ENCODE measurements at regions not wholly inside any gene's neighbourhood (a gene's known extent, or its start where the extent isn't known, plus 50 kb on each side); places are given as distances from the start of the nearest gene placed in this dataset.

GRCh38 chr4:20592013-20592412 lies 108.2 kb upstream of the PACRGL start:
- H3K27me3 ChIP-seq = no peaks in the 10 kb centered on the region
- no peak for TF ChIP-seq CTCF (IDR thresholded peaks at IDR 0.05)
- no peak for TF ChIP-seq EP300 (IDR thresholded peaks at IDR 0.05)
- TF ChIP-seq POLR2AphosphoS5 (IDR thresholded peaks at IDR 0.05) = no peak
- no peak for DNase-seq (ENCODE audit: extremely low spot score)
- H3K4me3 ChIP-seq = no peak overlapping the region
- no peaks in the 10 kb centered on the region for H3K4me1 ChIP-seq
- H3K27ac ChIP-seq (replicated peaks in 1 of 4) = no peak overlapping the region
- intact Hi-C loops (cut with DNase I) = no loop called here
- H3K36me3 ChIP-seq = peaks cover 0 to 46% (median 5%) of the 10 kb centered on the region in 4 donors
- H3K9me3 ChIP-seq = no peaks in the 10 kb centered on the region
- WGBS = 38% methylated on average over 3 of the region's 3 CpGs

DNA sequence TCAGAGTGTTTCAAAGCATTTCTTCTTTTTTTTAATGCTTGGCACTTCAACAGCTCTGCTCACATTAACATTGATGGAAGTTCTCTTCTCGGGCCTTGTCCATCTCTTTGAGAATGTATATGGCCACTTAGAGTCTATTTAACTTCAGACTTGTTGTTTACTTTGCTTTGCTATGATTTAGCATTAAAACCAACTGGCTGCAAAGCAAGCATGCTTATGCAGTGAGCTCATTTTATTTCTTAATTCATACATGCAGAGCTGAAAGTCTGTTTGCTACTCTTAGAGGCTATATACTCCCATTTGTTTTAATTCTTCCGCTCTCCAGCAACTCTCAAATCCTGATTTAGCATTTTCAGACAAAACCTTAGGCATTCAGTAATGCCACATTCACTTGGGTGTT lies 107.6 kb upstream of the PACRGL start:
- no peak for DNase-seq (ENCODE audit: extremely low spot score)
- Histone ChIP-seq H3K4me1 (no peaks in the 10 kb centered on the region), H3K27me3 (no peaks in the 10 kb centered on the region), H3K36me3 (peaks cover 0 to 53% (median 7%) of the 10 kb centered on the region in 4 donors), H3K9me3 (no peaks in the 10 kb centered on the region), H3K4me3 (no peak overlapping the region), H3K27ac (replicated peaks in 1 of 4) (no peak overlapping the region)
- intact Hi-C loops (cut with DNase I) = no loop called here
- no peak for TF ChIP-seq POLR2A (IDR thresholded peaks at IDR 0.05; ENCODE audit: low read depth)
- WGBS = 70% methylated on average over 2 of the region's 2 CpGs

- Histone ChIP-seq H3K9me3 (no peaks in the 10 kb centered on the region), H3K27ac (replicated peaks in 1 of 4) (no peak overlapping the region), H3K4me3 (no peak overlapping the region), H3K4me1 (no peaks in the 10 kb centered on the region), H3K27me3 (no peaks in the 10 kb centered on the region), H3K36me3 (peaks cover 0 to 54% (median 10%) of the 10 kb centered on the region in 4 donors)
- no peak for DNase-seq (ENCODE audit: extremely low spot score)
- intact Hi-C loops (cut with DNase I) = no loop called here
- TF ChIP-seq CTCF (IDR thresholded peaks at IDR 0.05) (no peak), EP300 (IDR thresholded peaks at IDR 0.05) (no peak), POLR2A (IDR thresholded peaks at IDR 0.05; ENCODE audit: low read depth) (no peak), POLR2AphosphoS5 (IDR thresholded peaks at IDR 0.05) (no peak)
- WGBS = 89% methylated on average over 4 of the region's 4 CpGs
These were observed 101.6 kb upstream of the PACRGL start for GRCh38 chr4:20598626-20599025.

DNA sequence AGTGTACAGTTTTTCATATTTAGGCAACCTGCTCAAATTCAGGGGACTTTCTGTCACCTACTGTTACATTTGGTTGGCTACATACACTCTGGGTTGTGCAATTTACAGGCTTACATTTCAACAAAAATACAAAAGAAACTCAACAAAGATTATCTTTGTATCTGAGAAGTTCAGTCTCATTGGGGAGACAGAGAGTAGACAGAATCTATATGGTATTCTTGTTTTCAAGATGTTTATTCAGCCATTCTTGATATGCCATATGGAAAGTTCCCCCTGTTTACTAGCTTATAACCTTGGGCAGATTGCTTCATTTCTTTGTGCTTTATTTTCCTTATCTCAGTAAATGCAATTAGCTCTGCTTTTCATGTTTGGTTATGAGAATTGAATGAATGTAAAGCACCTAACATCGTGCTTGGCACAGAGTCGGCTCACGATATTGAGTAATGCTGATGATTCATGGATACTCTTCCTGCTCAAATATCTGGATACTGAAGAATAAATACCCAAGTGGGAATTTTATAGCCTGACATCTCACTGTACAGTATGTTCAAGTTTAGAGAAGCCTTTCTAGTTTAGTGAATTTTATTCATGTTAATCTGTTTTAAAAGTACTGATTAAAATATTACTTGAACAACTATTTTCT lies 96.5 kb upstream of the PACRGL start:
- Histone ChIP-seq H3K4me3 (no peak overlapping the region), H3K36me3 (peaks cover 0 to 18% (median under 1%) of the 10 kb centered on the region in 4 donors), H3K4me1 (peaks cover 0 to 6% (median 0%) of the 10 kb centered on the region in 4 donors), H3K9me3 (no peaks in the 10 kb centered on the region), H3K27me3 (no peaks in the 10 kb centered on the region), H3K27ac (replicated peaks in 1 of 4) (no peak overlapping the region)
- intact Hi-C loops (cut with DNase I) = no loop called here
- 72% methylated on average over 3 of the region's 3 CpGs for WGBS
- TF ChIP-seq POLR2AphosphoS5 (IDR thresholded peaks at IDR 0.05) = no peak
- no peak for TF ChIP-seq EP300 (IDR thresholded peaks at IDR 0.05)
- TF ChIP-seq POLR2A (IDR thresholded peaks at IDR 0.05; ENCODE audit: low read depth) = no peak
- TF ChIP-seq CTCF (IDR thresholded peaks at IDR 0.05) = no peak
- DNase-seq (ENCODE audit: extremely low spot score) = no peak

DNA sequence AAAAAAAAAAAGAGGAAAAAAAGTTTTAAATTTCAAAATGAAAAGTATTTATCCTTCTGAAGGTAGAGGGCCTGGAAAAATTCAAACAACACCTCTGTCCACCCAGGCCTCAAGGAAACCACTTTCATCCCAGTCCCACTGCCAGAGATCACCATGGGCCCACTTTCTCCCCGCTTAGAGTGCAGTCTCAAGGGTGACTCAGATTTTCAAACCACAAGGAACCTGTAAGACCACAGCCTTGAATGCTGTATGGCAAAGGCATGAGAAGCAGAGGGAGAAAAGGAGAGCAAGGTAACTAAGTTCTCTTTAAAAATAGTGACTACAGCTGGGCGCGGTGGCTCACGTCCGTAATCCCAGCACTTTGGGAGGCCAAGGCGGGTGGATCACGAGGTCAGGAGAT lies 87.9 kb upstream of the PACRGL start:
- TF ChIP-seq CTCF (IDR thresholded peaks at IDR 0.05) (no peak), EP300 (IDR thresholded peaks at IDR 0.05) (no peak), POLR2A (IDR thresholded peaks at IDR 0.05; ENCODE audit: low read depth) (no peak), POLR2AphosphoS5 (IDR thresholded peaks at IDR 0.05) (no peak)
- H3K4me1 ChIP-seq = peaks cover 0 to 25% (median 22%) of the 10 kb centered on the region in 4 donors
- intact Hi-C loops (cut with DNase I) = no loop called here
- H3K36me3 ChIP-seq = peaks cover 0 to 43% (median 5%) of the 10 kb centered on the region in 4 donors
- no peaks in the 10 kb centered on the region for H3K9me3 ChIP-seq
- 91% methylated on average over 7 of the region's 7 CpGs for WGBS
- no peak for DNase-seq (ENCODE audit: extremely low spot score)
- H3K27me3 ChIP-seq = no peaks in the 10 kb centered on the region
- H3K4me3 ChIP-seq = no peak overlapping the region
- H3K27ac ChIP-seq (replicated peaks in 1 of 4) = no peak overlapping the region
